GM18505 (cell line): ENCODE measurements at regions not wholly inside any gene's neighbourhood (a gene's known extent, or its start where the extent isn't known, plus 50 kb on each side); places are given as distances from the start of the nearest gene placed in this dataset.
"Not testable (repeated sequence)": the region's sequence is repeated elsewhere in the genome, so short reads cannot be mapped to it uniquely, and the experiment has no call there.

ENCODE experiments used
- ATAC-seq: cut with Tn5 transposase; IDR thresholded peaks from one replicate; pipeline ENCODE4 v1.9.1; 2021; ENCODE audit not compliant: unreplicated experiment
- POLR2A ChIP-seq: IDR thresholded peaks from 4 replicates; pipeline ENCODE4 v1.6.1; 2011; ENCODE audit warnings: borderline replicate concordance; ENCODE audit not compliant: insufficient read depth, insufficient read length; ENCODE audit errors: extremely low read depth

GRCh38 chr1:80363689-80364475, 1357.4 kb upstream of the ADGRL4 start:
- ATAC-seq, result no peak
- no peak for TF ChIP-seq POLR2A

GRCh38 chr1:80359666-80360065, 1353.1 kb upstream of the ADGRL4 start:
- TF ChIP-seq POLR2A, result no peak
- no peak for ATAC-seq

GRCh38 chr1:80349218-80349617, 1342.7 kb upstream of the ADGRL4 start:
- no peak for TF ChIP-seq POLR2A
- no peak for ATAC-seq

- no peak for ATAC-seq
- no peak for TF ChIP-seq POLR2A
Observed at GRCh38 chr1:80341021-80341420, 1334.5 kb upstream of the ADGRL4 start.

- no peak for TF ChIP-seq POLR2A
- ATAC-seq, result no peak
Observed at GRCh38 chr1:80318108-80318507, 1311.6 kb upstream of the ADGRL4 start.

- TF ChIP-seq POLR2A, result no peak
- no peak for ATAC-seq
Observed at GRCh38 chr1:80310703-80311245, 1304.2 kb upstream of the ADGRL4 start.

- ATAC-seq, result no peak
- TF ChIP-seq POLR2A, result no peak
Observed at GRCh38 chr1:80305466-80305865, 1298.9 kb upstream of the ADGRL4 start.

GRCh38 chr1:80293818-80294217, 1287.3 kb upstream of the ADGRL4 start:
- no peak for ATAC-seq
- TF ChIP-seq POLR2A, result no peak

- ATAC-seq, result not testable (repeated sequence)
Observed at GRCh38 chr1:80288750-80289149, 1282.2 kb upstream of the ADGRL4 start.

- no peak for TF ChIP-seq POLR2A
- no peak for ATAC-seq
Observed at GRCh38 chr1:80282536-80282935, 1276.0 kb upstream of the ADGRL4 start.

GRCh38 chr1:80278936-80279335, 1272.4 kb upstream of the ADGRL4 start:
- TF ChIP-seq POLR2A, result no peak
- no peak for ATAC-seq

- ATAC-seq, result no peak
- TF ChIP-seq POLR2A, result no peak
Observed at GRCh38 chr1:80274256-80274655, 1267.7 kb upstream of the ADGRL4 start.

GRCh38 chr1:80272495-80272894, 1266.0 kb upstream of the ADGRL4 start:
- ATAC-seq, result no peak

GRCh38 chr1:80258659-80259058, 1252.1 kb upstream of the ADGRL4 start:
- TF ChIP-seq POLR2A, result no peak
- no peak for ATAC-seq

More at GRCh38 chr1:80272495-80272894, 1266.0 kb upstream of the ADGRL4 start:
- TF ChIP-seq POLR2A, result no peak
